HT1080 (cell line): ENCODE measurements at regions not wholly inside any gene's neighbourhood (a gene's known extent, or its start where the extent isn't known, plus 50 kb on each side); places are given as distances from the start of the nearest gene placed in this dataset.
"Not testable (repeated sequence)": the region's sequence is repeated elsewhere in the genome, so short reads cannot be mapped to it uniquely, and the experiment has no call there.

Experiments used
- DNase-seq: peaks from one replicate; pipeline ENCODE4 v3.0.0-alpha.2; 2015; ENCODE audit warnings: low read depth

GRCh38 chr12:31162896-31163560 lies 89.4 kb downstream of the DDX11 start:
- DNase-seq: not testable (repeated sequence)

GRCh38 chr12:31174293-31174692 lies 100.6 kb downstream of the DDX11 start:
- DNase-seq: not testable (repeated sequence)

GRCh38 chr12:31177514-31177913 lies 103.9 kb downstream of the DDX11 start:
- DNase-seq: not testable (repeated sequence)

- not testable (repeated sequence) for DNase-seq
Measured at GRCh38 chr12:31178875-31179274, 105.2 kb downstream of the DDX11 start.

- DNase-seq: not testable (repeated sequence)
Measured at GRCh38 chr12:31179627-31180237, 106.1 kb downstream of the DDX11 start.

- DNase-seq: not testable (repeated sequence)
Measured at GRCh38 chr12:31182571-31182970, 108.9 kb downstream of the DDX11 start.

GRCh38 chr12:31183107-31183506 lies 109.4 kb downstream of the DDX11 start:
- DNase-seq: not testable (repeated sequence)

- DNase-seq: not testable (repeated sequence)
Measured at GRCh38 chr12:31183899-31184298, 110.2 kb downstream of the DDX11 start.

- DNase-seq: not testable (repeated sequence)
Measured at GRCh38 chr12:31184667-31185066, 111.0 kb downstream of the DDX11 start.

GRCh38 chr12:31192689-31193088 lies 119.0 kb downstream of the DDX11 start:
- DNase-seq: not testable (repeated sequence)

GRCh38 chr12:31195620-31196019 lies 122.0 kb downstream of the DDX11 start:
- not testable (repeated sequence) for DNase-seq

GRCh38 chr12:31199476-31199875 lies 125.8 kb downstream of the DDX11 start:
- not testable (repeated sequence) for DNase-seq

- no peak for DNase-seq
Measured at GRCh38 chr12:31201382-31201781, 124.6 kb downstream of the SINHCAF start.

- DNase-seq: no peak
Measured at GRCh38 chr12:31203261-31203660, 122.7 kb downstream of the SINHCAF start.

- peak; percentile 57 for DNase-seq
Measured at GRCh38 chr12:31205054-31205453, 120.9 kb downstream of the SINHCAF start.

GRCh38 chr12:31206038-31206670 lies 119.8 kb downstream of the SINHCAF start:
- DNase-seq: peak; percentile 56

GRCh38 chr12:31207799-31208465 lies 118.0 kb downstream of the SINHCAF start:
- no peak for DNase-seq

GRCh38 chr12:31210104-31210503 lies 115.8 kb downstream of the SINHCAF start:
- no peak for DNase-seq

GRCh38 chr12:31210541-31210940 lies 115.4 kb downstream of the SINHCAF start:
- DNase-seq: no peak

- no peak for DNase-seq
Measured at GRCh38 chr12:31214626-31215517, 111.1 kb downstream of the SINHCAF start.
